Lung microvascular endothelial cell (primary cell): ENCODE measurements at regions not wholly inside any gene's neighbourhood (a gene's known extent, or its start where the extent isn't known, plus 50 kb on each side); places are given as distances from the start of the nearest gene placed in this dataset.
"Not testable (repeated sequence)": the region's sequence is repeated elsewhere in the genome, so short reads cannot be mapped to it uniquely, and the experiment has no call there.

Experiments
- DNase-seq, 2 donors: peaks; one replicate each; pipeline versions ENCODE4 v3.0.0 to v3.0.0-alpha.2; 2010; ENCODE audit warnings: low read depth in 2 of 2

GRCh38 chr5:74404574-74405508, 235.7 kb downstream of the ENC1 start:
- no peak for DNase-seq

GRCh38 chr5:74403771-74404170, 236.8 kb downstream of the ENC1 start:
- no peak for DNase-seq

DNA sequence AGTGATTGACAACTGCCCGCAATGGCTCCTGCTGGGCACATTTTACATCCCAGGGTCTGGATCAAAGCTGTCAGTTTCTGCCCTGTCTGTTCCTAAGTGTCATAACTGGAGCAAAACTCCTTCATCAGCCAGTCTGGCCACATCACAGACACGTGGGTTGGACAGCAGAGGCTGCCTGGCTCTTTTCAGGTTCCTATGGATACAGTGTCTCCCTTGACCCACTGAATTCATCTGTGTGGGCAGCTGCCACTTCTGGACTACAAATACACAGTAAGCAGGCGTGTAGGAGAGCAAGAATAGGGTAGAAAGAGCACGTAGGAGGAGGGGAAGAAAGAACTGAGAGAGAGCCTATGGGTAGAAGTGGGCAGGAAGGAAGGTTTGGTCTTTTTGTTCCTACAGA, 238.0 kb downstream of the ENC1 start:
- no peak for DNase-seq

DNA sequence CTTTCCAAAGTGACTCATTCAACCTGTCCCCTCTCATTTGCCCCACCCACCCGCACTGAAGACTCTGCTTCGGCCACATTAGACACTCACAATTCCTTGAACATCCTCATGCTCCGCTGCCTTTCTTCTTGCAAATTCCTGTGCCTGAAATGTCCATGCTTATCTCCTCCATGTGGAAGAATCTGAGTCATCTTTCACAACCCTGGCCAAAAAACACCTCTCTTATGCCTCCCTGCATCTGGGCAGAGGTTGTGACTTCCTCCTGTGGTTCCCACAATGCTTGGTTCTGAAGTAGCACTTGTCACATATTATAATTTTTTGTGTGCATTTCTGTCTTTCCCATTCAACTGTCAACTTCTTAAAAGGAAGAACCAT, 238.6 kb downstream of the ENC1 start:
- DNase-seq = no peak

DNA sequence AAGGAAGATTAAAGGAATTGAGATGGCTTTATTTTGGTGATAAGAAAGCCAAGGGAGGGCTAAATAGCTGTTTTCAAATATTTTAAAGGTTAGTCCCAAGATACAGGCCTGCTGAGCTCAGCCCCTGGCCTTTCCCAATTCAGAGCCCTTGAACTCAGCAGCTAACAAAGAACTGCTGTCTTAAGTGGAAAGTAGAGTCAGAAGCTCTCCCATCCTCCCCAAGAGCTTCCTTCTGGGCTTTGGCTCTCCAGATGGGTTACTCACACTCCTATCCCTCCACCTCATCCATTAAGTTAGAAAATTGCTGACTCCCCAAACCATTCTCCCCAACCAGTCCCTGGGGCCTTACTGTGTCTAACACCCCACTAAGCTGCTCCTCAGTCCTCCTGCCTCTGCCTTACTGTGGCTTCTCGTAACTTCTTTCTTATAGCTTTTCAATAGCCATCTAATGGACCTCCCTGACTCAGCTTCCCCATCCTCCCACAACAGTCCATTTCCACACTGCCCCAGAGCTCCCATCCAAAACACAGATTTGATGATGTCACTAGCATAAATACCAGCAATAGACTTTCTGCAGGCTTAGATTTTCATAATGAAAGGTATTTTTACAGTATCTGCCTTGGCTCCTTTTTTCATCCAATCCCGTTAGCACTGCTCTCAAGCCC, 239.1 kb downstream of the ENC1 start:
- no peak for DNase-seq

GRCh38 chr5:74400067-74400466, 240.5 kb downstream of the ENC1 start:
- no peak for DNase-seq

- peak; percentile 5 to 21 for DNase-seq
These were observed 243.5 kb downstream of the ENC1 start for GRCh38 chr5:74396913-74397622.

GRCh38 chr5:74394916-74395880, 245.3 kb downstream of the ENC1 start:
- peak in 1 of 2 donors; percentile 55 for DNase-seq

DNA sequence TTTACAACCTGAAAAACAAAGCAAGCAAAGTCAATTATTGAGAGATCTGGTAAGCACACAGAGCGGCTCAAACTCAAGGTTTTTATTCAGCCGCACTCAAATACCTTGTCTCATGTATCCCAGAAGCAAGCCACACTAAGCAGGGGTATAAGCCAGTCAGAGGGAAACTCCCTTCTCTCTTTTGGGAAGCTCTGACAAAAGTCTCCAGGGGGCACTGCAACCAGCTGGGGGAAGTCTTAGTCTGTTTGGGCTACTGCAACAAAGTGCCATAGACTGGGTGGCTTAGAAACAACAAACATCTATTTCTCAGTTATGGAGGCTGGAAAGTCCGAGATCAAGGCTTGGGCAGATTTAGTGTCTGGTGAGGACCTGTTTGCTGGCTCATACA, 246.0 kb downstream of the ENC1 start:
- DNase-seq = peak; percentile 11 to 16

DNA sequence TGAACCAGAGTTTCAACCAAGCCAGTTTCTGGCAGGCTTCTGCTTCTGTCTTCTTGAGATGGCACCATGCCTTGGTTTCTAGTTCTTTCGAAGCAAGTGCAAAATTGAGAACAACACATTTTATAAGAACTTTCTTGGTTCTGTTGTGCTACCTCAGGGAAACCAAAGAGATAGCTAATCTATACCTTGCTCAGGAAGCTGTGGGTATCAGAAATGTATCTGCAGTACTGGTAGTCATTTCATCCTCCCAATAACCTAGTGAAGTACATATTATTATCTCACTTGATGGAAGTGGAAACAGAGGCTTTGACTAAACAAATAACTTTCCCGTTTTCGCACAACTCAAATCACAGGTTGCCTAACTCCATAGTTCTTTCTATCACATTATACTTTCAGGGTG, 246.6 kb downstream of the ENC1 start:
- no peak for DNase-seq

DNA sequence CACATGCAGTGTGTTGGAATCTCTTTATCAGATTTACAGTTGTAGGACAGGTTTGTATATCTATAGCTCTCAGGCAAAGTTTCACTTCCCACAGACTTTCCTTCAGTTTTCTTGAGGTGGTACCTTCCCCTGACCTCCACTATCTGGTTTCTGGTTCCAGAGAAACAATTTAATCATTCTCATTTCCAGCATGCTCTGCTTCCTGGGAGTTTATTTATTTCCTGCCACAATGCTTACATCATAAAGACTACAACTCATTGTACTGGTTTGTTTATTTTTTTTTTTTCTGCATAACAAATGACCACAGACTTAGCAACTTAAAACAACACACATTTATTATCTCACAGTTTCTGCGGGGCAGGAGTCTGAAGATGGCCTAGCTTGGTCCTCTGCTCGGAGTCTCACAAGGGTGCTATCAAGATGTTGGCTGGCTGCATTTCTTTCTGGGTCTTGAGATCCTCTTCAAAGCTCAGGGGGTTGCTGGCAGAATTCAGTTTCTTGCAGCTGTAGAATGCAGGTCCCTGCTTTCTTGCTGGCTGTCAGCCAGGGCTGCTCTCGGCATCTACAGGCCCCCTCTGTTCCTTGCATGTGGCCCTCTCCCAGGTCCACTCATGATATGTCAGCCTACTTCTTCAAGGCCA, 247.7 kb downstream of the ENC1 start:
- DNase-seq = peak in 1 of 2 donors; percentile 39

- no peak for DNase-seq
These were observed 249.1 kb downstream of the ENC1 start for GRCh38 chr5:74391410-74391809.

DNA sequence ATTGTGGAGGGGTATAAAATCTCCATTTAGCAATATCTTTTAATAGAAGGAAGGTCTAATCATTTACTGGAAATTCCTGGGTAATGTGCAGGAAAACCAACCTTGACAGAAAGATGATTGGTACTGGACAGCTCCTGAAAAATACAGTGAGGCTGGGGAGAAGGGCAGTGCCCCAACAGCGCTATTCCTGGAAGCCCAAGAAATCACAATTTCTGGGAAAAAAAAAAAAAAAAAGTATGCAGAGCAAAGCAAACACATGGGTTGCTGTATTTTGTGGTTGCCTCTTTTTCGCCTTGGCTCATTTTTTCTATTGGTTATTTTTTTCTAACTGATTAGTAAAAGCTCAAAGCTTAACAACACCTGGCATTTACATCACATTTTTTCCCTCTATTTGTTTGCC, 249.7 kb downstream of the ENC1 start:
- no peak for DNase-seq

DNA sequence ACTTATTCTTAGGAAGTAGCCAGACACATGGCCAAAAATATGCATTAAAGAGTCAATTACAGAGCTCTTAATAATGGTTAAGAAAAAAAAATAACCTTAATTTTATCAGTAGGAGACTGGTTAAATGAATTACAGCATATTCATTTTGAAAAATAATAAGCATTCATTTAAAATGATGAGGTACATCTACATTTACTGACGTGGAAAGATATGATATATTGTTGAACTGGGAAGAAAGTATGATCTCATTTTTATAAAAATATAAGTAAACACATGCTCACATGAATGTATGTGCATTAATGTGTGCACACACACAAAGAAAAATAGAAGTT, 250.3 kb downstream of the ENC1 start:
- no peak for DNase-seq

DNA sequence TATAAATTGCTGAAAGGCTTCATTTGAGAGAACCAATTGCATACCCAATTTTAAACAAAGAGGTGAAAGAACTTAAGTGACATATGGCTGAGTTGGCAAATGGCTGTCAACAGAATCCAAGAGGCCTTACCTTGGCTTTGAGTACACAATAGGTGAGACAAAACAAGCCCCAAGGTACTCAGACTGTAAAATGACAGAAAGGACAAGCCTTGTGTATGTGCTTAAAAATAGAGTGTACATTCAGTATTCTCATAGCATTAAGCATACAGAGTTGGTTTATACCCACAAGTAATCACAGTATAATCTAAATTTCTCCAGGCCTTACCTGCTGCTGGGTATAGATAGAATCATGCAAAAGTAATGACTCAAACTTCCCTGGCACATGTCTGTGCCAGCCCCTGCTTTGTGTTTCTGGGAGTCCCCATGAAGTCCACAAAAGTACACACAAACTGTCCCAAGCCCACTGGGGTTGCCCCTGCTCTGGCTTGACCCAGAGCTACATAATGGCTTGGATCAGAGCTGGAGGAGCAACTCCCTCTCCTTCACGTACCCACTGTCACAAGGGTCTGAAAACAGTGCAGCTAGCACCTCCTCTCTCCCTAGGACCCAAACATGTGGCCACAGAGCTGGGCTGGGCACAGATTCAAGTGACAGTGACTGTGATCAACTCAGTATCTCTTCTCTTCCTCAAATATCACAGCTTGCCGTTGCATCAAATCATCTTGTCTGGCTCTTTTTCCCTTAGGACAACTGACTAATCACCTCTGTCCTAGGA, 250.8 kb downstream of the ENC1 start:
- no peak for DNase-seq

DNA sequence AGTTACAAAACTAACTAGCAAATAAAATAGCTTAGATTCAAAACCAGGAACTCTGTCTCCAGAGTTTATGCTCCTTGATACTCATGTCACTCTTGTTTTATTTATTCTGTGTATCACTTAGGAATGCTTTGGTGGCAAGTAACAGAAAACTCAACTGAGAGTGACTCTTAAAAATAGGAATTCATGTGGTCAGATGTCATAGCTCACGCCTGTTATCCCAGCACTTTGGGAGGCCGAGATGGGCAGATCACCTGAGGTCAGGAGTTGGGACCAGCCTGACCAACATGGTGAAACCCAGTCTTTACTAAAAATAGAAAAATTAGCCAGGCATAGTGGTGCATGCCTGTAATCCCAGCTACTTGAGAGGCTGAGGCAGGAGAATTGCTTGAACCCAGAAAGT, 252.1 kb downstream of the ENC1 start:
- DNase-seq = not testable (repeated sequence)

DNA sequence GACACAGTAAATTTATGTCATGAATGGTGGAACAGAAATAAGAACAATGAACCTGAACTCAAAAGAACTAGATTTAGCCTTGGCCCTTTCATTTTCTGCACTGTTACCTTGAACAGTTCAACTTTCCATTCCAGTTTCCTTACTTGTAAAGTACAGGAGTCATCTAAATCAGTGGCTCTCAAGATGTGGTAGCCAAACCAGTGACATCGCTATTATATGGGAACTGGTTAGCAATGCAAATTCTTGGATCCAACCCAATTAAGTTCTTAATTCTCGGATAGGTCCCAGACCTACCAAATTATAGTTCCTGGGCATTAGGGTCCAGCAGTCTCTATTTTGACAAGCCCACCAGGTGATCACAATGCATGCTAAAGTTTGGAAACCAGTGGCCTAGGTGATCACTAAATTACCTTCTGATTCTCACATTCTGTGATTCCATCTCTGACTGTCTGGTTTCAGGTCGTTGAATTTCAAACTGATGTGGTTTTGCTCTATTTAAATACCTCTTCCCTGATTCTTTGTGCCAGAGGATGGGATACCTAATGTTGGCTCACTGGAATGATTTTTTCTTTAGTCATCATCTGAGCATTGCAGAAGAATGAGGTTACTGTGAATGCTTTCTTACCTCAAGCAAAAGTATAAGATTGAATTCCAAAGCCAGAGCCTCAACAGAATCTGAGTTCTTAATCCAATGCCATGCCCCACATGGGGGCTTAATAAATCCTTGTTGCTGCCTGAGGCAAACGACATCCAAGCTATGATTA, 253.8 kb downstream of the ENC1 start:
- DNase-seq = no peak

DNA sequence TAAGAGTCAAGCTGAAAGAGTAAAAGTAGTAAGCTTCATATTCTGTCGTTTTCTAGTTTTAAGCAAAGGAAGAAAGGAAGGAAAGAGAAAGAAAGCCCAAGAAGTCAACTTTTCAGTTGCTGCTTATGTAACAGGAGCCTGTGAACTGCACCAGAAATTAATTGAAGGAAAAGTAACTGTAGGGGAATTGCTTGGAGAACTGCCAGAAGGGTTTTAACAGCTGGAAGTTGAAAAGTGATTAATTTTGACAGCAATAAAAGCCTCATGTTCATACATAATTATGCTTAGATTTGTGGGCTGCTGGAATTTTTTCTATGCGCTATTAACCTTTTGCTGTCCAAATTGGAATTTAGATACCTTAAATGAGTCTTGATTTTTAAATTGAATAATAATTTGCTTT, 255.7 kb downstream of the ENC1 start:
- peak in 1 of 2 donors; percentile 23 for DNase-seq

DNA sequence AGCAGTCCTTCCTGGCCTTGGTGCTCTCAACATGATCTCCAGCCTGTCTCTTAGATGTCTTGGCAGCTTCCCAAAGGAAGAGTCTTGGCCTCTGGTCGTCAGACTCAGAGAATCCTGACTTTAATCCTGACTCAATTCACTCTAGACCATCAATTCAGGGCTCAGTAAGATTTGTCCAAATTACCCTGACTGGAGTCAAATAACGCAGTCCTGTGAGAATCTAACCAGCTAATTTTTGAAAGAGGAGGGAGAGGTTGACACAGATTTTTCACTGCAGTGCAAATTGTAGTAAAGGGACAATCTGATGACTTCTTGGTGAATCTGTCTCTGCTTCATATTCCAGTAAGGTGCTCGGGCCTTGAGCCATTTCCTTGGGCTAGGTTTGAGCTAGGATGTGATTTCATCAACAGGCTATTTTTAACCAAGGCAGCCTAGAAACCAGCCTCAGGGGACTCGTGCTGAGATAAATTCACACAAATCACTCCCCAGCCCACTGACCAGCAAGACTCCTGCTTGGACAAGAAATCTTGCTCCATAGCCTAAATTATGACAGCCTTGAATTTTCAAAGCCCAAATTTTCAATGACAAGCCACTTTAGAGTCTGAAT, 257.4 kb downstream of the ENC1 start:
- no peak for DNase-seq
